ACC112 (cell line): ENCODE measurements at regions not wholly inside any gene's neighbourhood (a gene's known extent, or its start where the extent isn't known, plus 50 kb on each side); places are given as distances from the start of the nearest gene placed in this dataset.

ENCODE experiments used
- H2AFZ ChIP-seq: fragments of 200-600 bp; sonication (generic); one replicate; pipeline ENCODE4 v1.6.0; 2017; ENCODE audit warnings: antibody characterized with exemption, low read length; ENCODE audit not compliant: unreplicated experiment
- H3K27ac ChIP-seq: fragments of 200-600 bp; sonication (generic); 2 replicates; pipeline ENCODE4 v1.5.1; 2014; ENCODE audit warnings: low read depth, mild to moderate bottlenecking, antibody characterized with exemption, low read length, moderate library complexity
- H3K27me3 ChIP-seq: fragments of 200-600 bp; sonication (generic); 2 replicates; pipeline ENCODE4 v1.6.1; 2014; ENCODE audit warnings: mild to moderate bottlenecking, antibody characterized with exemption, low read length, moderate library complexity, mixed read lengths; ENCODE audit not compliant: insufficient read depth
- H3K36me3 ChIP-seq: fragments of 200-600 bp; sonication (generic); 2 replicates; pipeline ENCODE4 v1.6.1; 2016; ENCODE audit warnings: mild to moderate bottlenecking, antibody characterized with exemption, low read length, moderate library complexity, mixed read lengths; ENCODE audit not compliant: insufficient read depth
- H3K4me1 ChIP-seq: fragments of 200-600 bp; sonication (generic); one replicate; pipeline ENCODE4 v1.6.1; 2016; ENCODE audit warnings: low read length, mixed read lengths; ENCODE audit not compliant: insufficient read depth, unreplicated experiment, control insufficient read depth
- H3K4me3 ChIP-seq: fragments of 200-600 bp; sonication (generic); 2 replicates; pipeline ENCODE4 v1.5.1; 2014; ENCODE audit warnings: mild to moderate bottlenecking, low read depth, low read length
- H3K79me2 ChIP-seq: fragments of 200-600 bp; sonication (generic); one replicate; pipeline ENCODE4 v1.6.0; 2016; ENCODE audit warnings: low read length; ENCODE audit not compliant: control insufficient read depth, unreplicated experiment, insufficient read depth

- no peaks in the 10 kb centered on the region for H3K4me1 ChIP-seq
- H2AFZ ChIP-seq: no peak overlapping the region
- H3K36me3 ChIP-seq: no peaks in the 10 kb centered on the region
- no peak overlapping the region for H3K27ac ChIP-seq
- H3K27me3 ChIP-seq: no peaks in the 10 kb centered on the region
- H3K4me3 ChIP-seq: no peak overlapping the region
- no peaks in the 10 kb centered on the region for H3K79me2 ChIP-seq
Measured at GRCh38 chr20:40851051-40851450, 162.0 kb upstream of the MAFB start.

- no peaks in the 10 kb centered on the region for H3K4me1 ChIP-seq
- H3K27me3 ChIP-seq: no peaks in the 10 kb centered on the region; the same call in 1 of the 2 replicates
Measured at GRCh38 chr20:40855269-40855668, 166.2 kb upstream of the MAFB start.

GRCh38 chr20:40856653-40857052 is 167.6 kb upstream of the MAFB start:
- H3K27ac ChIP-seq: no peak overlapping the region
- no peaks in the 10 kb centered on the region for H3K4me1 ChIP-seq
- no peak overlapping the region for H3K4me3 ChIP-seq
- no peak overlapping the region for H2AFZ ChIP-seq
- no peaks in the 10 kb centered on the region for H3K36me3 ChIP-seq
- no peaks in the 10 kb centered on the region for H3K79me2 ChIP-seq
- H3K27me3 ChIP-seq: no peaks in the 10 kb centered on the region; the same call in 1 of the 2 replicates

More at GRCh38 chr20:40855269-40855668, 166.2 kb upstream of the MAFB start:
- no peaks in the 10 kb centered on the region for H3K79me2 ChIP-seq
- no peaks in the 10 kb centered on the region for H3K36me3 ChIP-seq
- H2AFZ ChIP-seq: no peak overlapping the region
- H3K4me3 ChIP-seq: no peak overlapping the region
- no peak overlapping the region for H3K27ac ChIP-seq

- no peaks in the 10 kb centered on the region for H3K36me3 ChIP-seq
- H3K4me1 ChIP-seq: no peaks in the 10 kb centered on the region
- no peak overlapping the region for H3K4me3 ChIP-seq
- no peak overlapping the region for H3K27ac ChIP-seq
- H3K27me3 ChIP-seq: no peaks in the 10 kb centered on the region; the same call in 1 of the 2 replicates
- H2AFZ ChIP-seq: no peak overlapping the region
- H3K79me2 ChIP-seq: no peaks in the 10 kb centered on the region
Measured at GRCh38 chr20:40860487-40860902, 168.1 kb upstream of the TOP1 start.

GRCh38 chr20:40861427-40862008 is 167.1 kb upstream of the TOP1 start:
- Histone ChIP-seq H3K27me3 (no peaks in the 10 kb centered on the region; the same call in 1 of the 2 replicates), H3K4me1 (no peaks in the 10 kb centered on the region), H3K79me2 (no peaks in the 10 kb centered on the region), H2AFZ (no peak overlapping the region), H3K4me3 (no peak overlapping the region), H3K36me3 (no peaks in the 10 kb centered on the region), H3K27ac (no peak overlapping the region)

GRCh38 chr20:40863355-40863919 is 165.2 kb upstream of the TOP1 start:
- Histone ChIP-seq H3K27ac (no peak overlapping the region), H3K4me3 (no peak overlapping the region), H3K27me3 (no peaks in the 10 kb centered on the region), H2AFZ (no peak overlapping the region), H3K36me3 (no peaks in the 10 kb centered on the region), H3K79me2 (no peaks in the 10 kb centered on the region), H3K4me1 (peaks cover 1% of the 10 kb centered on the region)

GRCh38 chr20:40864470-40864869 is 164.2 kb upstream of the TOP1 start:
- no peaks in the 10 kb centered on the region for H3K79me2 ChIP-seq
- H3K4me1 ChIP-seq: peaks cover 12% of the 10 kb centered on the region
- no peaks in the 10 kb centered on the region for H3K36me3 ChIP-seq
- H3K27ac ChIP-seq: no peak overlapping the region
- no peaks in the 10 kb centered on the region for H3K27me3 ChIP-seq
- H2AFZ ChIP-seq: no peak overlapping the region
- H3K4me3 ChIP-seq: no peak overlapping the region

GRCh38 chr20:40865095-40865494 is 163.5 kb upstream of the TOP1 start:
- H3K36me3 ChIP-seq: no peaks in the 10 kb centered on the region
- no peaks in the 10 kb centered on the region for H3K79me2 ChIP-seq
- no peak overlapping the region for H3K27ac ChIP-seq
- H2AFZ ChIP-seq: no peak overlapping the region
- H3K4me3 ChIP-seq: no peak overlapping the region
- peaks cover 14% of the 10 kb centered on the region for H3K4me1 ChIP-seq
- no peaks in the 10 kb centered on the region for H3K27me3 ChIP-seq

GRCh38 chr20:40866056-40866455 is 162.6 kb upstream of the TOP1 start:
- no peak overlapping the region for H2AFZ ChIP-seq
- no peak overlapping the region for H3K27ac ChIP-seq
- no peaks in the 10 kb centered on the region for H3K36me3 ChIP-seq
- no peaks in the 10 kb centered on the region for H3K27me3 ChIP-seq
- H3K4me1 ChIP-seq: peaks cover 14% of the 10 kb centered on the region
- H3K4me3 ChIP-seq: no peak overlapping the region
- no peaks in the 10 kb centered on the region for H3K79me2 ChIP-seq

- peaks cover 14% of the 10 kb centered on the region for H3K4me1 ChIP-seq
- H3K27ac ChIP-seq: no peak overlapping the region
- H2AFZ ChIP-seq: no peak overlapping the region
- H3K36me3 ChIP-seq: no peaks in the 10 kb centered on the region
- no peaks in the 10 kb centered on the region for H3K79me2 ChIP-seq
- no peaks in the 10 kb centered on the region for H3K27me3 ChIP-seq
- H3K4me3 ChIP-seq: no peak overlapping the region
Measured at GRCh38 chr20:40868551-40869217, 159.9 kb upstream of the TOP1 start.
